ENCODE measurements at regions not wholly inside any gene's neighbourhood (a gene's known extent, or its start where the extent isn't known, plus 50 kb on each side); places are given as distances from the start of the nearest gene placed in this dataset.
"Not testable (repeated sequence)": the region's sequence is repeated elsewhere in the genome, so short reads cannot be mapped to it uniquely, and the experiment has no call there.

GRCh38 chr3:55267206-55267930, 219.7 kb downstream of the WNT5A start:
- intact Hi-C loops (cut with micrococcal nuclease), result no loop called here
- no peaks in the 10 kb centered on the region for H3K36me3 ChIP-seq
- TF ChIP-seq, protein P1, sequence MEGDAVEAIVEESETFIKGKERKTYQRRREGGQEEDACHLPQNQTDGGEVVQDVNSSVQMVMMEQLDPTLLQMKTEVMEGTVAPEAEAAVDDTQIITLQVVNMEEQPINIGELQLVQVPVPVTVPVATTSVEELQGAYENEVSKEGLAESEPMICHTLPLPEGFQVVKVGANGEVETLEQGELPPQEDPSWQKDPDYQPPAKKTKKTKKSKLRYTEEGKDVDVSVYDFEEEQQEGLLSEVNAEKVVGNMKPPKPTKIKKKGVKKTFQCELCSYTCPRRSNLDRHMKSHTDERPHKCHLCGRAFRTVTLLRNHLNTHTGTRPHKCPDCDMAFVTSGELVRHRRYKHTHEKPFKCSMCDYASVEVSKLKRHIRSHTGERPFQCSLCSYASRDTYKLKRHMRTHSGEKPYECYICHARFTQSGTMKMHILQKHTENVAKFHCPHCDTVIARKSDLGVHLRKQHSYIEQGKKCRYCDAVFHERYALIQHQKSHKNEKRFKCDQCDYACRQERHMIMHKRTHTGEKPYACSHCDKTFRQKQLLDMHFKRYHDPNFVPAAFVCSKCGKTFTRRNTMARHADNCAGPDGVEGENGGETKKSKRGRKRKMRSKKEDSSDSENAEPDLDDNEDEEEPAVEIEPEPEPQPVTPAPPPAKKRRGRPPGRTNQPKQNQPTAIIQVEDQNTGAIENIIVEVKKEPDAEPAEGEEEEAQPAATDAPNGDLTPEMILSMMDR (IDR thresholded peaks at IDR 0.05; ENCODE audit: borderline replicate concordance), result no peak
- no peaks in the 10 kb centered on the region for H3K9me3 ChIP-seq (replicated peaks)
- no peak overlapping the region for H3K4me3 ChIP-seq
- no peaks in the 10 kb centered on the region for H3K4me1 ChIP-seq
- no peak for DNase-seq
- no peak overlapping the region for H3K27ac ChIP-seq (replicated peaks)
- H3K27me3 ChIP-seq (ENCODE audit: low read depth), result peaks cover 17% of the 10 kb centered on the region

DNA sequence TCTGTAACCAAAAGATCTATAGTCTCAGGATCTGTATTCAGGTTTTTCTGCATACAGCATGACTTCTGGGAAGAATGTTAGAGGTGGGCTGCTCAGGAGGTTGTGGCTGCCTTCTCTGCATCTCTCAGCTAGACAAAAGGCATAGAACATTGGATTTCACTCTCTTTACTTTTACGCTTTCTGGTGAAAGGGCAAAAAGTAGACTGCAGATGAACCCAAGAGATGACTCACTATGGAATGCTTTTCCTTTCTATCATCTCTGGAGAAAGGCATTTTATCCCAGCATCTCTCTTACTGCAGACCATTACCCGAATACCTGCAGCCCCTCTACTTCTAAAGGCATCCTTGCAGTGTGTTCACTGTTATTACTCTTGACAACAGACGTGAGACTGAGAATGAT, 222.2 kb downstream of the WNT5A start:
- Histone ChIP-seq H3K36me3 (no peaks in the 10 kb centered on the region), H3K4me1 (no peaks in the 10 kb centered on the region), H3K9me3 (replicated peaks) (no peaks in the 10 kb centered on the region), H3K27ac (replicated peaks) (no peak overlapping the region), H3K27me3 (ENCODE audit: low read depth) (peaks cover 15% of the 10 kb centered on the region), H3K4me3 (no peak overlapping the region)
- no peak for DNase-seq
- TF ChIP-seq, protein P1 (IDR thresholded peaks at IDR 0.05; ENCODE audit: borderline replicate concordance), result no peak
- intact Hi-C loops (cut with micrococcal nuclease), result no loop called here

- H3K27me3 ChIP-seq (ENCODE audit: low read depth), result peaks cover 3% of the 10 kb centered on the region
- DNase-seq, result no peak
- TF ChIP-seq, protein P1 (IDR thresholded peaks at IDR 0.05; ENCODE audit: borderline replicate concordance), result no peak
- H3K4me3 ChIP-seq, result no peak overlapping the region
- H3K36me3 ChIP-seq, result no peaks in the 10 kb centered on the region
- H3K27ac ChIP-seq (replicated peaks), result no peak overlapping the region
- peaks cover 18% of the 10 kb centered on the region for H3K9me3 ChIP-seq (replicated peaks)
- no peaks in the 10 kb centered on the region for H3K4me1 ChIP-seq
- intact Hi-C loops (cut with micrococcal nuclease), result no loop called here
These were observed 234.2 kb downstream of the WNT5A start for GRCh38 chr3:55252921-55253320.

DNA sequence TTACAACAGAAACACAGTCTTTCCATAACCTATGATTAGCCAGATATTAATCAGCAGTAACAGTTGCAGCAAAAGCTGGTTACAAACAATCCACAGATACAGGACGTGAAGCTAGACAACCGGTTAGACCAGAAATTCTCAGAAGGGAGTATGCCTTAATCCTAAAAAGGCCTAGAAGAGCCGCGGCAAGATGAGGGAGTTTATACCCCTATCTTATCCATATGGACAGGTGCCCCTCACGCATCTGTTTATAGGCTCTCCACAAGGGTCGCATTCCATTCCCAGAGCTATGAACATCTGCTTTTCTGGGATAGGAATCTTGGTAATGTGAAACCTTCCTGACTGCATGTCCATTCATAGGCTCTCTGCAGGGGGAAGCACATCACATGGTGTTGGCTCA, 237.9 kb downstream of the WNT5A start:
- H3K4me1 ChIP-seq; H3K4me3 ChIP-seq; DNase-seq; H3K36me3 ChIP-seq; H3K27ac ChIP-seq (replicated peaks); intact Hi-C loops (cut with micrococcal nuclease); H3K27me3 ChIP-seq (ENCODE audit: low read depth): not testable (repeated sequence)
- H3K9me3 ChIP-seq (replicated peaks), result peaks cover 18% of the 10 kb centered on the region

DNA sequence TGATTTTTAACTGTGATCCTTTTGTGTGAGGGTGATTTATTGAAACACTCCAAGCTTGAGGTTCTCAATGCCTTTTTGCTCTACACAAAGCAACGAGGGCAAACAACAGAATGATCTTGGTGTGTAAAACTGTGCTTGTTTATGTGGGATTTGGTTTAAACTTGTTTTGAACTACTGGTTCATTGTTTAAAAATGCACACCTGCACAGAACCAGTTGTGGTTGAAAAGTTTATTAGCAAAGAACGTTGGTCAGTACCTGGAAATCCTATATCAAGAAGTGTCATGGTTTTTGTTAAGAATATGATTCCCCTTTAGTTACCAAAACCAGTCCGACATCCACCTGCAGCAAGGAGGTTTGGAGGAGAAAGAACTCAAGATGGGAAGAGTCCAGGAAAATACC, 239.4 kb downstream of the WNT5A start:
- Histone ChIP-seq H3K27ac (replicated peaks) (no peak overlapping the region), H3K27me3 (ENCODE audit: low read depth) (no peaks in the 10 kb centered on the region), H3K9me3 (replicated peaks) (peaks cover 18% of the 10 kb centered on the region), H3K4me3 (no peak overlapping the region), H3K36me3 (no peaks in the 10 kb centered on the region), H3K4me1 (no peaks in the 10 kb centered on the region)
- DNase-seq, result no peak
- intact Hi-C loops (cut with micrococcal nuclease), result no loop called here
- TF ChIP-seq, protein P1 (IDR thresholded peaks at IDR 0.05; ENCODE audit: borderline replicate concordance), result no peak

DNA sequence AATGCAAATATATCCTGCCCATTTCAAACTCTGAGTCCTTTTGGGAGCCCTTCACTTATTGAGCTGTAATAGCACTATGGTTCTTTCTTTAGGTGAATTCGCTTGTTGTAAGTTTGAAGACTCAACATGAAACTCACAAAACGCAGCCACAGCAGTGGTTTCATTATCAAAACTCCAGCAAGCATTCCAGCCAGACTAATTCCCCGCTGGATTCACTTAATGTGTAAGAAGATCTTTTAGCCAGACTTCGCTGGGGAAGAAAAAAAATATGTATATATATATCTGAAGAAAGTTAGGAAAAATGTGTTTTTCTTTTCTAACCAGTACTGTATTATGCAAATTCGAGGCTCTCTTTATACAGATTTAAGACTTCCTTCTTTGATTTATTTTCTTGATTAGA, 241.1 kb downstream of the WNT5A start:
- Histone ChIP-seq H3K4me1 (no peaks in the 10 kb centered on the region), H3K9me3 (replicated peaks) (peaks cover 18% of the 10 kb centered on the region), H3K27me3 (ENCODE audit: low read depth) (no peaks in the 10 kb centered on the region), H3K4me3 (peak overlapping the region; percentile 18), H3K36me3 (no peaks in the 10 kb centered on the region), H3K27ac (replicated peaks) (no peak overlapping the region)
- TF ChIP-seq, protein P1 (IDR thresholded peaks at IDR 0.05; ENCODE audit: borderline replicate concordance), result no peak
- no peak for DNase-seq
- intact Hi-C loops (cut with micrococcal nuclease), result no loop called here

All from left ventricle myocardium inferior (tissue), 1 donor.